DMS53 treated with DMSO at 0.1 percent for 48 hours (cell line): ENCODE measurements at regions not wholly inside any gene's neighbourhood (a gene's known extent, or its start where the extent isn't known, plus 50 kb on each side); places are given as distances from the start of the nearest gene placed in this dataset.
"Not testable (repeated sequence)": the region's sequence is repeated elsewhere in the genome, so short reads cannot be mapped to it uniquely, and the experiment has no call there.

Experiments used
- DNase-seq: peaks from one replicate; lab custom pipeline; 2025; ENCODE audit not compliant: unreplicated experiment; lab: John Stamatoyannopoulos, UW

GRCh38 chr16:65822148-65822547 lies 544.3 kb upstream of the CDH5 start:
- no peak for DNase-seq

- no peak for DNase-seq
Observed at GRCh38 chr16:65819136-65819898, 547.2 kb upstream of the CDH5 start.

- DNase-seq: no peak
Observed at GRCh38 chr16:65817799-65818198, 548.7 kb upstream of the CDH5 start.

- DNase-seq: no peak
Observed at GRCh38 chr16:65817066-65817465, 549.4 kb upstream of the CDH5 start.

- DNase-seq: no peak
Observed at GRCh38 chr16:65816556-65816955, 549.9 kb upstream of the CDH5 start.

GRCh38 chr16:65815707-65816106 lies 550.8 kb upstream of the CDH5 start:
- no peak for DNase-seq

GRCh38 chr16:65813879-65814278 lies 552.6 kb upstream of the CDH5 start:
- not testable (repeated sequence) for DNase-seq

- DNase-seq: no peak
Observed at GRCh38 chr16:65809627-65810026, 556.9 kb upstream of the CDH5 start.

GRCh38 chr16:65808790-65809189 lies 557.7 kb upstream of the CDH5 start:
- no peak for DNase-seq

GRCh38 chr16:65807858-65808257 lies 558.6 kb upstream of the CDH5 start:
- DNase-seq: no peak

- not testable (repeated sequence) for DNase-seq
Observed at GRCh38 chr16:65805704-65806103, 560.8 kb upstream of the CDH5 start.

GRCh38 chr16:65796481-65796880 lies 570.0 kb upstream of the CDH5 start:
- no peak for DNase-seq

GRCh38 chr16:65794973-65795372 lies 571.5 kb upstream of the CDH5 start:
- no peak for DNase-seq

GRCh38 chr16:65793781-65794180 lies 572.7 kb upstream of the CDH5 start:
- DNase-seq: no peak

- DNase-seq: no peak
Observed at GRCh38 chr16:65790768-65791167, 575.7 kb upstream of the CDH5 start.

GRCh38 chr16:65789161-65789945 lies 577.1 kb upstream of the CDH5 start:
- no peak for DNase-seq

GRCh38 chr16:65788434-65789140 lies 577.9 kb upstream of the CDH5 start:
- no peak for DNase-seq

GRCh38 chr16:65787921-65788320 lies 578.6 kb upstream of the CDH5 start:
- no peak for DNase-seq

GRCh38 chr16:65786916-65787315 lies 579.6 kb upstream of the CDH5 start:
- DNase-seq: no peak

GRCh38 chr16:65783709-65784474 lies 582.6 kb upstream of the CDH5 start:
- no peak for DNase-seq
